ENCODE measurements at regions not wholly inside any gene's neighbourhood (a gene's known extent, or its start where the extent isn't known, plus 50 kb on each side); places are given as distances from the start of the nearest gene placed in this dataset.
A peak's percentile ranks its signal among the peaks of the same experiment; 100 is the strongest.

GRCh38 chr16:54796211-54796610, 134.5 kb upstream of the IRX5 start:
- 67% methylated on average over 2 of the region's 5 CpGs for WGBS (ENCODE audit: insufficient coverage)

GRCh38 chr16:54792811-54793210, 137.9 kb upstream of the IRX5 start:
- Histone ChIP-seq H3K4me1 (ENCODE audit: control insufficient read depth, insufficient read depth, low read length) (no peaks in the 10 kb centered on the region), H3K27ac (ENCODE audit: low read depth, low read length) (no peak overlapping the region), H3K27me3 (ENCODE audit: control insufficient read depth, insufficient read depth, low read length) (no peaks in the 10 kb centered on the region), H3K9me3 (ENCODE audit: control insufficient read depth, insufficient read depth, low read length) (no peaks in the 10 kb centered on the region), H3K36me3 (ENCODE audit: control insufficient read depth, insufficient read depth, low read length) (no peaks in the 10 kb centered on the region), H3K4me3 (ENCODE audit: low read depth, low read length) (no peak overlapping the region)
- WGBS (ENCODE audit: insufficient coverage): no CpG with 5 or more reads among the region's 2 CpGs
- peak in 1 of 6 donors; percentile 51 for DNase-seq (ENCODE audit: low read depth in 4 of 6, low spot score in 6 of 6)

More at GRCh38 chr16:54796211-54796610, 134.5 kb upstream of the IRX5 start:
- H3K4me3 ChIP-seq (ENCODE audit: low read depth, low read length): no peak overlapping the region
- no peaks in the 10 kb centered on the region for H3K4me1 ChIP-seq (ENCODE audit: control insufficient read depth, insufficient read depth, low read length)
- H3K27ac ChIP-seq (ENCODE audit: low read depth, low read length): no peak overlapping the region
- no peaks in the 10 kb centered on the region for H3K27me3 ChIP-seq (ENCODE audit: control insufficient read depth, insufficient read depth, low read length)
- DNase-seq (ENCODE audit: low read depth in 4 of 6, low spot score in 6 of 6): peak in 1 of 6 donors; percentile 50
- no peaks in the 10 kb centered on the region for H3K36me3 ChIP-seq (ENCODE audit: control insufficient read depth, insufficient read depth, low read length)
- H3K9me3 ChIP-seq (ENCODE audit: control insufficient read depth, insufficient read depth, low read length): no peaks in the 10 kb centered on the region

GRCh38 chr16:54787045-54787444, 143.6 kb upstream of the IRX5 start:
- no CpG with 5 or more reads among the region's 1 CpG for WGBS (ENCODE audit: insufficient coverage)
- H3K4me3 ChIP-seq (ENCODE audit: low read depth, low read length): no peak overlapping the region
- H3K36me3 ChIP-seq (ENCODE audit: control insufficient read depth, insufficient read depth, low read length): no peaks in the 10 kb centered on the region
- H3K9me3 ChIP-seq (ENCODE audit: control insufficient read depth, insufficient read depth, low read length): peaks cover 2% of the 10 kb centered on the region
- no peaks in the 10 kb centered on the region for H3K27me3 ChIP-seq (ENCODE audit: control insufficient read depth, insufficient read depth, low read length)
- DNase-seq (ENCODE audit: low read depth in 4 of 6, low spot score in 6 of 6): no peak
- H3K4me1 ChIP-seq (ENCODE audit: control insufficient read depth, insufficient read depth, low read length): no peaks in the 10 kb centered on the region
- no peak overlapping the region for H3K27ac ChIP-seq (ENCODE audit: low read depth, low read length)

GRCh38 chr16:54783980-54784379, 146.7 kb upstream of the IRX5 start:
- WGBS (ENCODE audit: insufficient coverage): no CpG with 5 or more reads among the region's 2 CpGs
- no peaks in the 10 kb centered on the region for H3K27me3 ChIP-seq (ENCODE audit: control insufficient read depth, insufficient read depth, low read length)
- peaks cover 2% of the 10 kb centered on the region for H3K9me3 ChIP-seq (ENCODE audit: control insufficient read depth, insufficient read depth, low read length)
- no peaks in the 10 kb centered on the region for H3K4me1 ChIP-seq (ENCODE audit: control insufficient read depth, insufficient read depth, low read length)
- no peak overlapping the region for H3K27ac ChIP-seq (ENCODE audit: low read depth, low read length)
- H3K36me3 ChIP-seq (ENCODE audit: control insufficient read depth, insufficient read depth, low read length): no peaks in the 10 kb centered on the region
- DNase-seq (ENCODE audit: low read depth in 4 of 6, low spot score in 6 of 6): no peak
- H3K4me3 ChIP-seq (ENCODE audit: low read depth, low read length): no peak overlapping the region

- Histone ChIP-seq H3K4me1 (ENCODE audit: control insufficient read depth, insufficient read depth, low read length) (no peaks in the 10 kb centered on the region), H3K4me3 (ENCODE audit: low read depth, low read length) (no peak overlapping the region), H3K9me3 (ENCODE audit: control insufficient read depth, insufficient read depth, low read length) (peaks cover 2% of the 10 kb centered on the region), H3K27me3 (ENCODE audit: control insufficient read depth, insufficient read depth, low read length) (no peaks in the 10 kb centered on the region), H3K27ac (ENCODE audit: low read depth, low read length) (no peak overlapping the region), H3K36me3 (ENCODE audit: control insufficient read depth, insufficient read depth, low read length) (no peaks in the 10 kb centered on the region)
- no CpG with 5 or more reads among the region's 3 CpGs for WGBS (ENCODE audit: insufficient coverage)
- DNase-seq (ENCODE audit: low read depth in 4 of 6, low spot score in 6 of 6): no peak
Measured at GRCh38 chr16:54783226-54783625, 147.4 kb upstream of the IRX5 start.

- Histone ChIP-seq H3K36me3 (ENCODE audit: control insufficient read depth, insufficient read depth, low read length) (no peaks in the 10 kb centered on the region), H3K4me3 (ENCODE audit: low read depth, low read length) (no peak overlapping the region), H3K9me3 (ENCODE audit: control insufficient read depth, insufficient read depth, low read length) (no peaks in the 10 kb centered on the region), H3K27me3 (ENCODE audit: control insufficient read depth, insufficient read depth, low read length) (no peaks in the 10 kb centered on the region), H3K27ac (ENCODE audit: low read depth, low read length) (no peak overlapping the region), H3K4me1 (ENCODE audit: control insufficient read depth, insufficient read depth, low read length) (no peaks in the 10 kb centered on the region)
- DNase-seq (ENCODE audit: low read depth in 4 of 6, low spot score in 6 of 6): no peak
- WGBS (ENCODE audit: insufficient coverage): no CpG with 5 or more reads among the region's 1 CpG
Measured at GRCh38 chr16:54780266-54780665, 150.4 kb upstream of the IRX5 start.

- H3K27me3 ChIP-seq (ENCODE audit: control insufficient read depth, insufficient read depth, low read length): no peaks in the 10 kb centered on the region
- no peaks in the 10 kb centered on the region for H3K36me3 ChIP-seq (ENCODE audit: control insufficient read depth, insufficient read depth, low read length)
- H3K27ac ChIP-seq (ENCODE audit: low read depth, low read length): no peak overlapping the region
- no peaks in the 10 kb centered on the region for H3K9me3 ChIP-seq (ENCODE audit: control insufficient read depth, insufficient read depth, low read length)
- H3K4me1 ChIP-seq (ENCODE audit: control insufficient read depth, insufficient read depth, low read length): no peaks in the 10 kb centered on the region
- H3K4me3 ChIP-seq (ENCODE audit: low read depth, low read length): no peak overlapping the region
- DNase-seq (ENCODE audit: low read depth in 4 of 6, low spot score in 6 of 6): no peak
Measured at GRCh38 chr16:54779549-54779948, 151.1 kb upstream of the IRX5 start.

GRCh38 chr16:54774768-54775167, 155.9 kb upstream of the IRX5 start:
- WGBS (ENCODE audit: insufficient coverage): 0% methylated on average over 1 of the region's 3 CpGs
- Histone ChIP-seq H3K4me3 (ENCODE audit: low read depth, low read length) (no peak overlapping the region), H3K27me3 (ENCODE audit: control insufficient read depth, insufficient read depth, low read length) (no peaks in the 10 kb centered on the region), H3K4me1 (ENCODE audit: control insufficient read depth, insufficient read depth, low read length) (no peaks in the 10 kb centered on the region), H3K36me3 (ENCODE audit: control insufficient read depth, insufficient read depth, low read length) (no peaks in the 10 kb centered on the region), H3K9me3 (ENCODE audit: control insufficient read depth, insufficient read depth, low read length) (no peaks in the 10 kb centered on the region), H3K27ac (ENCODE audit: low read depth, low read length) (no peak overlapping the region)
- DNase-seq (ENCODE audit: low read depth in 4 of 6, low spot score in 6 of 6): peak in 2 of 6 donors; percentile 24 to 61

GRCh38 chr16:54772400-54772799, 158.3 kb upstream of the IRX5 start:
- Histone ChIP-seq H3K36me3 (ENCODE audit: control insufficient read depth, insufficient read depth, low read length) (no peaks in the 10 kb centered on the region), H3K27me3 (ENCODE audit: control insufficient read depth, insufficient read depth, low read length) (no peaks in the 10 kb centered on the region), H3K27ac (ENCODE audit: low read depth, low read length) (no peak overlapping the region), H3K9me3 (ENCODE audit: control insufficient read depth, insufficient read depth, low read length) (no peaks in the 10 kb centered on the region), H3K4me3 (ENCODE audit: low read depth, low read length) (no peak overlapping the region), H3K4me1 (ENCODE audit: control insufficient read depth, insufficient read depth, low read length) (no peaks in the 10 kb centered on the region)
- DNase-seq (ENCODE audit: low read depth in 4 of 6, low spot score in 6 of 6): no peak
- WGBS (ENCODE audit: insufficient coverage): no CpG with 5 or more reads among the region's 4 CpGs

- WGBS (ENCODE audit: insufficient coverage): 90% methylated on average over 2 of the region's 3 CpGs
- H3K27ac ChIP-seq (ENCODE audit: low read depth, low read length): no peak overlapping the region
- no peaks in the 10 kb centered on the region for H3K36me3 ChIP-seq (ENCODE audit: control insufficient read depth, insufficient read depth, low read length)
- H3K4me3 ChIP-seq (ENCODE audit: low read depth, low read length): no peak overlapping the region
- no peaks in the 10 kb centered on the region for H3K27me3 ChIP-seq (ENCODE audit: control insufficient read depth, insufficient read depth, low read length)
- H3K4me1 ChIP-seq (ENCODE audit: control insufficient read depth, insufficient read depth, low read length): no peaks in the 10 kb centered on the region
- no peaks in the 10 kb centered on the region for H3K9me3 ChIP-seq (ENCODE audit: control insufficient read depth, insufficient read depth, low read length)
- DNase-seq (ENCODE audit: low read depth in 4 of 6, low spot score in 6 of 6): no peak
Measured at GRCh38 chr16:54766355-54766754, 164.3 kb upstream of the IRX5 start.

Data from spinal cord (tissue), 9 donors.